ENCODE measurements at regions not wholly inside any gene's neighbourhood (a gene's known extent, or its start where the extent isn't known, plus 50 kb on each side); places are given as distances from the start of the nearest gene placed in this dataset.

DNA sequence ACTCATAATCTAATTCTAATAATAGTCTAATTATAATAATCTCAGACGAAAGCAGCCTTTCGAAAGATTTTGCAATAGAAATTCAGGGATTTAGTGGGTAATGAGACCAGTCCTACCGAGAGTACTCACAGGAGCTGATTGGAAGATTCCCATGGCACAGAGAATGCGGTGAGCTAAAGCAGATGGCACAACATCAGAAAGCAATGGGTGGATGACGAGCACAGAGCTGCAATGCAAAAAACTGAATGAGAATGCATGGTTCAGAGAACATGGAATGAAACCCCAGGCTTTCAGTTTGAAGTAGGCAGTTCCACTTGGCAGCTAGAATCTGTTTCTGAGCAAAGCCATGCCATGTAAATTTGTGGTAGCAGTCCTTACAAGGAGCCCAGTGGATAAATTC is 78.2 kb upstream of the SPINK5 start:
- in situ Hi-C loops (cut with HindIII; ENCODE audit: low pct_unique_long_range_greater_than_20kb, low sequenced_read_pairs), result no loop called here
- no peak for TF ChIP-seq JUND (IDR thresholded peaks at IDR 0.05; ENCODE audit: low read depth)
- no peak for DNase-seq (ENCODE audit: low read depth in 1 of 2, low spot score in 1 of 2)

GRCh38 chr5:147983742-147984141 is 77.4 kb upstream of the C5orf46 start:
- in situ Hi-C loops (cut with HindIII; ENCODE audit: low pct_unique_long_range_greater_than_20kb, low sequenced_read_pairs), result no loop called here
- no peak for DNase-seq (ENCODE audit: low read depth in 1 of 2, low spot score in 1 of 2)
- no peak for TF ChIP-seq JUND (IDR thresholded peaks at IDR 0.05; ENCODE audit: low read depth)

- DNase-seq (ENCODE audit: low read depth in 1 of 2, low spot score in 1 of 2), result no peak
- no peak for TF ChIP-seq JUND (IDR thresholded peaks at IDR 0.05; ENCODE audit: low read depth)
- in situ Hi-C loops (cut with HindIII; ENCODE audit: low pct_unique_long_range_greater_than_20kb, low sequenced_read_pairs), result no loop called here
These were observed 74.7 kb upstream of the C5orf46 start for GRCh38 chr5:147981074-147981473.

DNA sequence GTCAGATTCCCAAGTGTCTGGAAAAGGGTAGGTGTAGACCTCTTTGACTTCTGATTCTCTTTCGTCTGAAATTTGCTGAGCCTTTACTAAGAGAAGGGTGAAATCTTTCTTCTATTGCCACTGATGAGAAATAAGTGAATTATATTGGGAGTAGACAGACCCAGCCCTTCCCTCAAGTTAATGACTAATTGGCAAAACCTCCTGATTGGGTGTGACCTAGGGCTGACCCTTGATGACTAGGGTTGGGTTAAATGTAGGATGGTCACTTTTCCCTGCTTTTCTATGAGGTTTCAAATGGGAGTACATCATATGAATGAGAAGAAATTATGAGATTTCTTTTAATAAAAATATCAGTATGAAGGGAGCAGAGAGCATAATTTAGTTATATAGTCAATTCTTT is 73.4 kb upstream of the C5orf46 start:
- no peak for TF ChIP-seq JUND (IDR thresholded peaks at IDR 0.05; ENCODE audit: low read depth)
- in situ Hi-C loops (cut with HindIII; ENCODE audit: low pct_unique_long_range_greater_than_20kb, low sequenced_read_pairs), result no loop called here

GRCh38 chr5:147972076-147972840 is 65.9 kb upstream of the C5orf46 start:
- in situ Hi-C loops (cut with HindIII; ENCODE audit: low pct_unique_long_range_greater_than_20kb, low sequenced_read_pairs), result no loop called here

More for the DNA sequence above, 73.4 kb upstream of the C5orf46 start:
- no peak for DNase-seq (ENCODE audit: low read depth in 1 of 2, low spot score in 1 of 2)

DNA sequence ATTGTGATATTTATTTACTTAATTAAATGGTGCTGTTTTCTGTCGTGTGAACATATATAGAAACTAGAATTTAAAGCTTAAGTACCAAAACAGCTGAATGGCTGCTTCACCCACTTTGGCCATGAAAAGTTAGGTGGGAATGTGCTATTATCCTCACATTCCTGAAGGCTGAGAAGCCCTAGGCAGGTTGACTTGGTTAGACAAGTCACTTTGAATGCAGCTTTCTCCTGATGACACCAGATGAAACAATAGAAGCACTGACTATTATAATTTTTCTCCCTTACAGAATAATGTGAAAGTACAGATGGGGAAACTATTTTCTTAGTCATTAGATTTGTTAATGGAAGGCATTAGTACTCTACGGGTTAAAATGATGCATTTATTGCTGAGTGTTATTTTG is 65.1 kb upstream of the C5orf46 start:
- in situ Hi-C loops (cut with HindIII; ENCODE audit: low pct_unique_long_range_greater_than_20kb, low sequenced_read_pairs), result no loop called here
- TF ChIP-seq JUND (IDR thresholded peaks at IDR 0.05; ENCODE audit: low read depth), result no peak
- no peak for DNase-seq (ENCODE audit: low read depth in 1 of 2, low spot score in 1 of 2)

More at GRCh38 chr5:147972076-147972840, 65.9 kb upstream of the C5orf46 start:
- no peak for DNase-seq (ENCODE audit: low read depth in 1 of 2, low spot score in 1 of 2)
- no peak for TF ChIP-seq JUND (IDR thresholded peaks at IDR 0.05; ENCODE audit: low read depth)

- no peak for TF ChIP-seq JUND (IDR thresholded peaks at IDR 0.05; ENCODE audit: low read depth)
- in situ Hi-C loops (cut with HindIII; ENCODE audit: low pct_unique_long_range_greater_than_20kb, low sequenced_read_pairs), result no loop called here
- no peak for DNase-seq (ENCODE audit: low read depth in 1 of 2, low spot score in 1 of 2)
These were observed 62.5 kb upstream of the C5orf46 start for GRCh38 chr5:147968855-147969254.

GRCh38 chr5:147966829-147967228 is 60.5 kb upstream of the C5orf46 start:
- no peak for TF ChIP-seq JUND (IDR thresholded peaks at IDR 0.05; ENCODE audit: low read depth)
- in situ Hi-C loops (cut with HindIII; ENCODE audit: low pct_unique_long_range_greater_than_20kb, low sequenced_read_pairs), result no loop called here
- no peak for DNase-seq (ENCODE audit: low read depth in 1 of 2, low spot score in 1 of 2)

- TF ChIP-seq JUND (IDR thresholded peaks at IDR 0.05; ENCODE audit: low read depth), result no peak
- no peak for DNase-seq (ENCODE audit: low read depth in 1 of 2, low spot score in 1 of 2)
- in situ Hi-C loops (cut with HindIII; ENCODE audit: low pct_unique_long_range_greater_than_20kb, low sequenced_read_pairs), result no loop called here
These were observed 60.0 kb upstream of the C5orf46 start for GRCh38 chr5:147966326-147966725.

DNA sequence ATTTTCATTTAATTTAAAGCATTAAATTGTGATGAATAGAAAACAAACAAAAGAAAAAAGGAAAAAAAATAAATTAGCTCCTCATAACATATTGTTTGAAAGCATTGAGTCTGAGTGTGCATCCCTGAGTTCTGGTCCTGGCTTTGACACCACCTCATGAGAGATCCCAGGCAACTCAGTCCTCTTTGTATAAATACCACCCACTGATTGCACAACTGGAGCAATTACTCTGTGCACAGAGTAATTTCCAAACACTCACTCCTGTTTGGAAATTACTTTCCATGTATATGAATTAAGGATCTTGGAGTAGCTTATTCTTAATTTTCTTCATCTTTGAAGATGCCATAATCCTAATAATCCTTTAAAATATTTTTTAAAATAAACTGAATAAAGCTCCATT is 59.4 kb upstream of the C5orf46 start:
- DNase-seq (ENCODE audit: low read depth in 1 of 2, low spot score in 1 of 2), result no peak
- TF ChIP-seq JUND (IDR thresholded peaks at IDR 0.05; ENCODE audit: low read depth), result no peak
- in situ Hi-C loops (cut with HindIII; ENCODE audit: low pct_unique_long_range_greater_than_20kb, low sequenced_read_pairs), result no loop called here

- DNase-seq (ENCODE audit: low read depth in 1 of 2, low spot score in 1 of 2), result no peak
- in situ Hi-C loops (cut with HindIII; ENCODE audit: low pct_unique_long_range_greater_than_20kb, low sequenced_read_pairs), result no loop called here
- no peak for TF ChIP-seq JUND (IDR thresholded peaks at IDR 0.05; ENCODE audit: low read depth)
These were observed 57.8 kb upstream of the C5orf46 start for GRCh38 chr5:147963948-147964693.

DNA sequence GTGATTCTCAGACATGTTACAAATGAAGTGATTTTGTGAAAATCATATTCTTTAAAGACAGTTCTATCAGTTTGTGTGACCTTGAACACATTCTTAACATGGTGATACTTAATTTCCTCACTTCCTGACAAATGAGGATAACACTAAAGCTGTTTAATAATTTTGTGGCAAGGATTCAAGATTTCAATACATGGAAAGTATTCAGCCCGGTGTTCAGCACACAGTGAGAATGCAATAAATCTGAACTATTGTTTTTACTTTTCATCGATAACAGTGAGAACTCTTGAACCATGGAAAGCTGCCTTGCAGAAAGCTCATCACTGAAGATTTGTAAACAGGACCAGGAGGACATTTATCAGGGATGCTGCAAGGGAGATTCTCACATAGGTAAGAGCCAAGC is 57.1 kb upstream of the C5orf46 start:
- TF ChIP-seq JUND (IDR thresholded peaks at IDR 0.05; ENCODE audit: low read depth), result no peak
- DNase-seq (ENCODE audit: low read depth in 1 of 2, low spot score in 1 of 2), result no peak
- in situ Hi-C loops (cut with HindIII; ENCODE audit: low pct_unique_long_range_greater_than_20kb, low sequenced_read_pairs), result no loop called here

DNA sequence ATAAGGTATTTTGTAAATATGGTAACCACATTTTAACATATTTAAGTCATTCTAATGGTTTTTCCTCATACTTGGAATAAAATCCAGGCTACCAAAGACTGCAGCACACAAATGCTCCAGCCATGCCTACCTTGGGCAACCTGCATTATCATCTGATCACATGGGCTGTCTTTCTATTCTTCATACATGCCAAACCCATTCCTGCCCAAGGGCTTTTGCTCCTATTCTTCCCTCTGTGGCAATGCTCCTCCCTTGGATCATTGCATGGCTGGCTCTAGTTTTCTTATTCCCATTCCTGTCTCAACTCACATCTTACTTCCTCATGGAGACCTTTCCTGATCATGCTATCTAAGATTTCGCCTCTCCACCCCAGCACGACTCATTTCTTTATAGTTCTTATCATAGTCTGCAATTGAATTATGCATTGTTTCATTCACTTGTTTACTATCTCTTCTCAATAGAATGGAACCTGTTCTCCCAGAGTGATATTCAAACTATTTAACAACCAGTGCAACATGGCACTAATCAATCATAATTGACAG is 54.9 kb upstream of the C5orf46 start:
- in situ Hi-C loops (cut with HindIII; ENCODE audit: low pct_unique_long_range_greater_than_20kb, low sequenced_read_pairs), result no loop called here
- DNase-seq (ENCODE audit: low read depth in 1 of 2, low spot score in 1 of 2), result peak in 1 of 2 experiments; percentile 9
- no peak for TF ChIP-seq JUND (IDR thresholded peaks at IDR 0.05; ENCODE audit: low read depth)

Data from T47D (cell line).